ENCODE measurements at regions not wholly inside any gene's neighbourhood (a gene's known extent, or its start where the extent isn't known, plus 50 kb on each side); places are given as distances from the start of the nearest gene placed in this dataset.

DNA sequence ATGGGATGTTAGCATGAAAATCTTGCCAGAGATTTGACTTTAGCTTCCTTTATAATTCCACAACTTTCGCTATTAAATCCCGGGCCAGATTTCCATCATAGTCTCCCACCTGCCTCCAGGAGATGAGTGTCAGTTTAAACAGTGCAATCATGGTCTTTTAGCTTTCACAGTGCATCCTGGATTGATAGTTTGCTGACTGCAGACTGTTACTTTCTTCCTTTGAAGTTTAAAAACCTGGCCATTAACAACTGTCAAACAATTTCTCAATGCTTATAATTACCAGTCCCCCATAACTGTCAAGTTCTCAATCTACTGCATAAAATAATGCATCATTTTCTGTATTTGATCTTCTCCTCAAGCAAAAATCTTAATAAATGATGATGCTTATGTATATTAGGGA, 108.4 kb upstream of the FSTL5 start:
- H3K27me3 Mint-ChIP-seq = no peaks in the 10 kb centered on the region
- H3K27ac Mint-ChIP-seq = no peak overlapping the region
- TF ChIP-seq, protein P1, sequence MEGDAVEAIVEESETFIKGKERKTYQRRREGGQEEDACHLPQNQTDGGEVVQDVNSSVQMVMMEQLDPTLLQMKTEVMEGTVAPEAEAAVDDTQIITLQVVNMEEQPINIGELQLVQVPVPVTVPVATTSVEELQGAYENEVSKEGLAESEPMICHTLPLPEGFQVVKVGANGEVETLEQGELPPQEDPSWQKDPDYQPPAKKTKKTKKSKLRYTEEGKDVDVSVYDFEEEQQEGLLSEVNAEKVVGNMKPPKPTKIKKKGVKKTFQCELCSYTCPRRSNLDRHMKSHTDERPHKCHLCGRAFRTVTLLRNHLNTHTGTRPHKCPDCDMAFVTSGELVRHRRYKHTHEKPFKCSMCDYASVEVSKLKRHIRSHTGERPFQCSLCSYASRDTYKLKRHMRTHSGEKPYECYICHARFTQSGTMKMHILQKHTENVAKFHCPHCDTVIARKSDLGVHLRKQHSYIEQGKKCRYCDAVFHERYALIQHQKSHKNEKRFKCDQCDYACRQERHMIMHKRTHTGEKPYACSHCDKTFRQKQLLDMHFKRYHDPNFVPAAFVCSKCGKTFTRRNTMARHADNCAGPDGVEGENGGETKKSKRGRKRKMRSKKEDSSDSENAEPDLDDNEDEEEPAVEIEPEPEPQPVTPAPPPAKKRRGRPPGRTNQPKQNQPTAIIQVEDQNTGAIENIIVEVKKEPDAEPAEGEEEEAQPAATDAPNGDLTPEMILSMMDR (IDR thresholded peaks at IDR 0.05; ENCODE audit: unreplicated experiment) = no peak
- no peaks in the 10 kb centered on the region for H3K9me3 Mint-ChIP-seq (ENCODE audit: low read depth)
- H3K4me3 Mint-ChIP-seq (ENCODE audit: low read depth) = no peak overlapping the region
- H3K36me3 Mint-ChIP-seq (ENCODE audit: insufficient read depth) = no peaks in the 10 kb centered on the region
- H3K4me1 Mint-ChIP-seq (ENCODE audit: low read depth) = no peaks in the 10 kb centered on the region
- DNase-seq (ENCODE audit: low spot score, unreplicated experiment) = no peak

DNA sequence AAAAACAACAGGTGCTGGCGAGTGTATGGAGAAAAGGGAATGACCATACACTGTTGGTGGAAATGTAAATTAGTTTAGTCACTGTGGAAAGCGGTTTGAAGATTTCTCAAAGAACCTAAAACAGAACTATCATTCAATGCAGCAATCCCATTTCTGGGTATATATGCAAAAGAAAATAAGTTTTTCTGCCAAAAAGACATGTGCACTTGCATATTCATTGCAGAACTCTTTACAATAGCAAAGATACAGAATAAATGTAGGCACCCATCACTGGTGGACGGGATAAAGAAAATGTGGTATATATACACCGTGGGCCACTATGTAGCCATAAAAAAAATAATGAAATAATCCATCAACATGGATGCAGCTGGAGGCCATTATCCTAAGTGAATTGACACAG, 105.1 kb upstream of the FSTL5 start:
- peaks cover 1% of the 10 kb centered on the region for H3K36me3 Mint-ChIP-seq (ENCODE audit: insufficient read depth)
- H3K9me3 Mint-ChIP-seq (ENCODE audit: low read depth) = peaks cover 17% of the 10 kb centered on the region
- peaks cover 3% of the 10 kb centered on the region for H3K4me1 Mint-ChIP-seq (ENCODE audit: low read depth)
- no peaks in the 10 kb centered on the region for H3K27me3 Mint-ChIP-seq
- H3K4me3 Mint-ChIP-seq (ENCODE audit: low read depth) = no peak overlapping the region
- H3K27ac Mint-ChIP-seq = no peak overlapping the region
- TF ChIP-seq, protein P1 (IDR thresholded peaks at IDR 0.05; ENCODE audit: unreplicated experiment) = no peak
- DNase-seq (ENCODE audit: low spot score, unreplicated experiment) = no peak

DNA sequence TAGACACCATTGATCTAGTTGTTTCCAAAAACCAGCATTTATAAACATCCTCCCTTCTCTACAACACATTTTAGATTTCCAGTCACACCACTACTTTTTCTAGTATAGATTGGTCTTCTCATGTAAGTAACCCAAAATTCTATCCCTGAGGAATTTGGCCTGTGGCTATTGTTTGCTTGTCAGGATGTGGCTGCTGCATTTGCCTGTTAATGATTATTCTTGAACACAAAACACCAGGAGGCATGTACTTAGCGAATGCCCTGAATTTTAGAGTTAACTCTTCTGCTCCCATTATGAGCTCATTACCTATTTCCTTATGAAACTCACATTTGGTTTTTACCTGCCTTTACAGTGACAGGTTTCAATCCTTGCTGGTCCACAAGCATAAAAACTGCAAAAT, 102.0 kb upstream of the FSTL5 start:
- Mint-ChIP-seq H3K27me3 (no peaks in the 10 kb centered on the region), H3K4me1 (ENCODE audit: low read depth) (peaks cover 3% of the 10 kb centered on the region), H3K36me3 (ENCODE audit: insufficient read depth) (peaks cover 1% of the 10 kb centered on the region), H3K9me3 (ENCODE audit: low read depth) (peaks cover 21% of the 10 kb centered on the region), H3K27ac (no peak overlapping the region), H3K4me3 (ENCODE audit: low read depth) (no peak overlapping the region)
- DNase-seq (ENCODE audit: low spot score, unreplicated experiment) = no peak
- TF ChIP-seq, protein P1 (IDR thresholded peaks at IDR 0.05; ENCODE audit: unreplicated experiment) = no peak

DNA sequence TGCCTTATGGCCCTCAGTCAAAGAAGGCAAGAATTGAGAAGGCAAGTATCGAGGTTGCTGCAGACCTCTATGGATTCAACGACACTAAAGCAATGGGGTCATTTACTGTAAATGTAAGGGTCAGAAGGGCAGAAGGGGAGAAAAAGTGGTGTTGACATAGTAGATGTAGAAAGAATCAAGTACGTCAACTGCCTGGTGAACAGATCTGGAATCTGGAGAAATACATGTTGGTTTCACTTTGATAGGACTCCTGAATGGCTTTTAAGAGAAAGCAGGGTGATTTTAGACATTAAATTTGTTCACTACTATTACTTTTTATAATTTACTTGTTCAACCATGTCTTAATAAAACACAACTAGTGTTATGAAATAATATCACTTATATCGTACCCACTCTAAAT, 81.3 kb upstream of the FSTL5 start:
- Mint-ChIP-seq H3K36me3 (ENCODE audit: insufficient read depth) (no peaks in the 10 kb centered on the region), H3K4me1 (ENCODE audit: low read depth) (no peaks in the 10 kb centered on the region), H3K9me3 (ENCODE audit: low read depth) (peaks cover 3% of the 10 kb centered on the region), H3K27me3 (no peaks in the 10 kb centered on the region), H3K4me3 (ENCODE audit: low read depth) (no peak overlapping the region), H3K27ac (no peak overlapping the region)
- TF ChIP-seq, protein P1 (IDR thresholded peaks at IDR 0.05; ENCODE audit: unreplicated experiment) = no peak
- DNase-seq (ENCODE audit: low spot score, unreplicated experiment) = no peak

DNA sequence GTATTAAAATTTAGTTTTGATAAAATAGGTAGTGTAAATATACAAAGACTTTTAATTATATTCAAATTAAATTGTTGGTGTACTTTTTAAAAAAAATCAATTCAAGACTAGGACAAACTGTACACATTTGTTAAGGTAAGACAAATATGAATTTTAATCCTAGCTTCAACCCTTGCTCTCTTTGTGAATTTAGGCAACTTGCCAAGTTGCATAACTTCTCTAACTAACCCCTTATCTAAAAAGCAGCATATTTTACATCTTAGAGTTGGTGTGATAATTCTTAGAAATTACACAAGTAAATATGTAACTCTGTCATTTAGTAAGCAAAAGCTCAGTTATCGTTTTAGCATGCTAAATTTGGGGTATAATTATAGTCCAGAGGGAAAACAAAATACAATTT, 78.1 kb upstream of the FSTL5 start:
- no peak overlapping the region for H3K4me3 Mint-ChIP-seq (ENCODE audit: low read depth)
- H3K27ac Mint-ChIP-seq = no peak overlapping the region
- no peak for DNase-seq (ENCODE audit: low spot score, unreplicated experiment)
- TF ChIP-seq, protein P1 (IDR thresholded peaks at IDR 0.05; ENCODE audit: unreplicated experiment) = no peak
- H3K4me1 Mint-ChIP-seq (ENCODE audit: low read depth) = no peaks in the 10 kb centered on the region
- H3K27me3 Mint-ChIP-seq = no peaks in the 10 kb centered on the region
- H3K9me3 Mint-ChIP-seq (ENCODE audit: low read depth) = peaks cover 3% of the 10 kb centered on the region
- no peaks in the 10 kb centered on the region for H3K36me3 Mint-ChIP-seq (ENCODE audit: insufficient read depth)

Measured in progenitor cell of endocrine pancreas (in vitro differentiated cells).